ENCODE measurements at regions not wholly inside any gene's neighbourhood (a gene's known extent, or its start where the extent isn't known, plus 50 kb on each side); places are given as distances from the start of the nearest gene placed in this dataset.

DNA sequence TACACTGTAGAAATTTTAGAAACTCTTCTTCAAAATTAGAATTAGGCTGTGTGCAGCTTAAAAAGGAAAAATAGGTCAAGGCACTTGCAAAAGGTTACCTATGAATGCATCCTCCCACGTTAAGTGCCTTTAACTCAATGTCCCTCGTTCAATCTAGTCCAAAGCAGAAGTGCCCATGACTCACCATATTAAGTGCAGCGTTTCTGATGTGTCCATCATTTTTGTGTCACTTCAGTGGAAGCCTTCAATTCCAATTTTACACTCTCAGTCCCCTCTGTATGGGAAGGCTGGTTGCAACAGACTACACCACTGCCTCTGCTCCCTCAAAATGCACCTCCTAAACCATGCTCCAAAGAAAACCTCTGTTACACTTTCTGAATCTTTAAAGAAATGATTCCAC is 53.4 kb downstream of the FOXB1 start:
- DNase-seq (ENCODE audit: low read depth), result no peak

DNA sequence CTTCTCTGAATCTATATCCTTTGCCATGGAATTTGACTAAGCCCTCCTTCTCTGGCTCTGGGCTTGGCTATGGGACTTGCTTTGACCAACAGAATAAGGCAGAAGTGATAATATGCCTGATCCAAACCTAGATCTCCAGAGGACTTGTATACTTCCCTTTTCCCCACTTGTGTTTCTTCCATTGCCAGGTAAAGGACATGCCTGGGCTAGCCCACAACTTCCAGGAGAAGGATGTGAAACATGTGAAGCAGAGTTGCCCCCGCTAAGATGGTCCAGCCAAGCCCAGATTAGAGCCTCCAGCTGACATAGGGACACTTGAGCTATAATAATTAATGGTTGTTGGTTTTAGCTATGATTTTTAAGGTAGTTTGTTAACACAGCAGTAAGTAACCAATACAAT is 55.1 kb downstream of the FOXB1 start:
- no peak for DNase-seq (ENCODE audit: low read depth)

DNA sequence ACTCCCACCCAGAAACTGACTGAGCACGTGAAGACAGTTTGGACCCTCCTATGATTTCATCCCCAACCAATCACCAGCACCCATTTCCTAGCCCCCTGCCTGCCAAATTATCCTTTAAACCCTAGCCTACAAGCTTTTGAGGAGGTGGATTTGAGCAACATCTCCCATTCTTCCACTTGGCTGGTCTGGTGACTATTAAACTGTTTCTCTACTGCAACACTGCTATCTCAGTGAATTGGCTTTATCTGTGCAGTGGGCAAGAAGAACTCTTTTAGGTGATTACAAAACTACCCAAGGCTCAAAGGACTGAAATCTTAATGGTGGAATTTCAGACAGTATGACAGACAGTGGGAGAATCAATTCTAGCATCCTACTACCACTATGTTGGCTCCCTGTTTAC is 57.6 kb downstream of the FOXB1 start:
- DNase-seq (ENCODE audit: low read depth), result no peak

DNA sequence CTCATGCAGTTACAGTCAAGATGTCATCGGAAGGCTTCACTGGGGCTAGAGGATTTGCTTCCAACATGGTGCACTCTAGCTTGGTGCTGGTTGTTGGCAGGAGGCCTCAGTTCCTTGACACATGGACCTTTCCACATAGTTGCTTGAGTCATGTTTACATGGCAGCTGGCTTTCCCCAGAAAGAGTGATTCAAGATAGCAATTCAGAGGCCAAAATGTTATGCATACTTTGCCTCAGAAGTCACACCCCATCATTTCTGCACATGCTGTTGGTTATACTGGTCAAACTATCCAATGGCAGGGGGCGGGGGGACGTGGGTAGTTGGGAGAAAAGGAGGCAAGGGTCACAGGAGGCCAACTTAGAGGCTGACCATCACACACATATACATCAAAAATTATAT is 58.7 kb downstream of the FOXB1 start:
- DNase-seq (ENCODE audit: low read depth), result peak; percentile 25

DNA sequence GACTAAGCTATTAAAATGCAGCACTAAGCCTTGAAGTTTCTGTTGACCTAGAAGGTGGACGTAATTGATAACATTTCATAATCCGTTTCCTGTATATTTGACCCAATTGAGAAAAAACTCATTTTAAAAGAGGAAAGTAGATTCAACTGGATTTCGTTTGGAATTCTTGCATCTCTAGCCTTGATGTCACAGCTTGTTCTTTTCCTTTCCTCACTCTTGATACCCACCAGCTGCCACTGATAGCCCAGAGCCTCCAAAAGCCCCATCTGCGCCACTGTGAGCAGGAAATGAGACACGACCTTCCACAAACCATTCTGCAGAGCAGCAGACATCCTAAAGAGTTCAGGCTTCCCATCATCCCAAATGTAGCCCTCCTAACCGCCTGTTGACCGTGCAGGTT is 61.8 kb downstream of the FOXB1 start:
- no peak for DNase-seq (ENCODE audit: low read depth)

DNA sequence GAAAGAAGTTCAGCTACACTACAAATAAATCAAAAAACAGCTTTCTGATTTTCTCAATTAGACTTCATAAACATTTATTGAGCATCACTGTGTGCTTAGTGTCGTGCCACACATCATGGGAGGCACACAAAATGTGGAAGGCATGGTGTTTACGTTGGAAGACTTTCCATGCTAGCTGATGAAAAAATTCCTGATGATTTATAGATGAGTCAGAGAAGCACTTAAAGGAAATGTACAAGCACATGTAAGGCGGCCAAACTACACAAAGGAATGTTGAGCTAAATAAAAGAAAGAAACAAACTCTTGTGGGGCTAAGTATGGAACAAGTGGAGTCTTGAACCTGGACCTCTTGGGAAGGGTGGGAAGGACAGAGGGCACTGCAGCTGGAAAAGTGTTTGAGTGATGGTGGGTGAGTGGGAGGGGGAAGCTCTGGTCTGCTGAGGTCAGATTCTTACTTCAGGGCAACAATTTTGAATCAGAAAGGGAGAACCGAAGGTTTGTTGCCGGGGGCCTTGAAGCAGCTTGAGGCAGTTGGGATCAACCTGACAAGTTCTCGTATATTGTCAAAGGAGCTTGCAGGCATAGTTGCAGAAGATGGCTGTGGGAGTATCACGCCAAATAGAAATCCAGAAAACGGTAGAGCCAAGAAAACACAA is 66.9 kb downstream of the FOXB1 start:
- no peak for DNase-seq (ENCODE audit: low read depth)

DNA sequence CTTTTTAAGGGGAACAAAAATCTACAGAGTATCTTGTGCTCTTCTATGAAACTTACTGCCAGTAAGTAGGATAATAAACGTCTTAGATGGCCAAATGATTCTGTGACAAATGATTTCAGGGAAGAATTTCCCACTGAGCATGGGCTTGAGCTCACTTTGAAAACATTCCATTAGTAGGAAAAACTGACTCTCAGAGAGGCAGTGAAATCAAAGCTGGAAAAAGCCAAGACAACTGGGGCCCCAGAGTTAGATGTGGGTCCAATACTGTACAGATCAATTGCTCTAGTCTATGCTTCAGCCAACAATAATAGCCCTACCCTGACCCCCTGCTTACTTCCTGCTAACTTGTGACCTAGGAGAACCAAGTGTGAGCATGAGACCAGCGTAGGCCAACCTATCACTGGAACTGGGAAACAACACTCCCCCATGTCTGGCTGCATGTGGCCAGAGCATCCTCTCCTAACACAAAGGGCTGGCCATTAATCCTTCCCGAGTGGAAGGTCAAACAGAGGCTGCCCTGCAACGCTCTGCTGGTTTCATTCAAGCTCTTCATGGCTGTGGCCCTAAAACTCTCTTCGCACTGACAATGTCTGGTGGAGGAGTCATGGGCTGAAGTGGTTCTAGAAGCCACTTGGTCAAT is 68.8 kb downstream of the FOXB1 start:
- DNase-seq (ENCODE audit: low read depth), result no peak

DNA sequence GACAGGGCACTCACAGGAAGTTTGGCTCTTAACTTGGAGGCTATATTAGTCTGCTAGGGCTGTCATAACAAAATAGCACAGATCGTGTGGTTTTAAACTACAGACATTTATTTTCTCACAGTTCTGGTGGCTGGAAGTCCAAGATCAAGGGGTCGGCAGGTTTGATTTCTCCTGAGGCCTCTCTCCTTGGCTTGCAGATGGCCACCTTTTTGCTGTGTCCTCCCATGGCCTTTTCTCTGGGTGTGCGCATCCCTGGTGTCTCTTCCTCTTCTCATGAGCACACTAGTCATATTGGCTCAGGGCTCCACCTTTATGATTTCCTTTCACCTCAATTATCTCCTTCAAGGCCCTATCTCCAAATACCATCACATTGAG is 69.3 kb downstream of the FOXB1 start:
- DNase-seq (ENCODE audit: low read depth), result no peak

DNA sequence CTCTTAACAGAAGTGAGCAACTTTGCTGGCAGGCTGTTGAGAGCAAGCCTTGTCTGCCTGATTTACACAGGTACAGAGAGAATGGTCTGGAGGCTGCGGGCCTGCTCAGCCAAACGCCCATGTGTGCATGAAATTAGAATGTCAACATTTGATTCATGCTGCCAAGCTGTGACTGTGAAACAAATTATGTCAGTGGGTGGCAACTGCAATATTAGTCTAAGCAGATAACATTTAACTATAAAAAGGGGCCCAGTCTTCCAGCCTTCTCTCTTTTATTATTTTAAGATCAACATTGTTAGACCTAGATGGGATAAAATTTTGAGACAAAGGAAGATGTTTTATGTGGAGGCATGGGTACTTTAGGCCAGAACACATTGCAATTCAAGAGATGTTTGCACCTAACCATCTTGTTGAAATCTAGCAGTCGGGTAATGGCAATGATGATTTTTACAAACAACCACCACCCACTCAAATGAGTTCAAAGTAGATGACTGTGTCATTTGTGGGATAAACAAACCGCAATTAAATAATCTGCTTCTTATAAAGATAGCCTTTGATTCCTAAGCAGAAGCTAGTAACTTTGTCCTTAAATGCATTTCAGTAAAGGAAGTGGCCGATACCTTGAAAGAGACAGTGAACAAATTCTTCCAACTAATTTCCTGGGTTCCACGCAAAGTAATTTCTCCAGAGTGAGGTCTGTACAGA is 70.2 kb downstream of the FOXB1 start:
- DNase-seq (ENCODE audit: low read depth), result no peak

DNA sequence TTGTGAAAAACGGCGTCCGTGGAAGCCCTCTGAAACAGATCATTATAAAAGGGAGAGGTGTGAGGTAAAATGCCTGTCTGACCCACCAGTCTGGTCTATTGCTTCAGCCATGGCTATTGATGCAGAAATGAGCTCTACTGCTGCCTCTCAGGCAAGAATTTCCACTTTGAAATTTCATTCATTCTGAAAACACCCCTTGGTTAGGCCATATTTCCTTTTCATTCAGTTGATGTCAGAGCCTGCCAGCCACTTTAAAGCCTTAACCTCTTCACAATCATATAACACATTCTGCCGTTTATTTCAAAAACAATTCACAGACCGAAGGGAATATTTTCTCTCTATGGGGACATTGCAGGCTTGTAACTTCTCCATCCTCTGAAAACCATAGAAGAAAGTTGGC is 71.9 kb downstream of the FOXB1 start:
- DNase-seq (ENCODE audit: low read depth), result no peak

DNA sequence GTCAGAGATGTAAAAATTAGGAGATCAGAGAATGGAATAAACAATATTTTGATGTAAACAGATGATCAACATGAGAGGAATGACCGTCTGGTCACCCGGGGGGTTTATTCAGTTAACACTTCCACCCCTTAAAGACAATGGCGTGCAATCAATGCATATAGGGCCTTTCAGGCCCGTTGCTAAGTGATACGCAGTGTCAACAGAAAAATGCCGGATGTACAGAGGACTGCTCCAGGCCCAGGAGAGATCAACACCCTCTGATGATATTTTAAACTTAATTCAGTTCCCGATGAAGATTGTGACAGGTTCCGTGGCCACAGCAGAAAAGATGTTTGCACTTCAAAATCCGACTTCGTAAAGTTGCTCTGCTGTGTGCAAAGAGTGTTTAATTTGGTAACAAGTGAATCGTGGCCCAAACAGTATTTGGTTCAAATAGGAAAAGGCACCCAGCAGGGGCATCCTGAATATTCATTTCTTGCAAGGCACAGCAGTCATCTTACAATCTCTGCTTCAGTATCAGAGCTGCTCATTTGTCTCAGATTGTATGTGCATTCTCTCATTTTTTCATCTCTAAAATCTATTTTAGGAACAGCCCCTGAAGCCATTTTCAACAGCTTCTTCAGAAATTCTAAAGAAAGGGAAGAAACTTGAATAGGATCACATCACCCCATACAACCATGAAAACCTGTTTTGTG is 72.6 kb downstream of the FOXB1 start:
- no peak for DNase-seq (ENCODE audit: low read depth)

DNA sequence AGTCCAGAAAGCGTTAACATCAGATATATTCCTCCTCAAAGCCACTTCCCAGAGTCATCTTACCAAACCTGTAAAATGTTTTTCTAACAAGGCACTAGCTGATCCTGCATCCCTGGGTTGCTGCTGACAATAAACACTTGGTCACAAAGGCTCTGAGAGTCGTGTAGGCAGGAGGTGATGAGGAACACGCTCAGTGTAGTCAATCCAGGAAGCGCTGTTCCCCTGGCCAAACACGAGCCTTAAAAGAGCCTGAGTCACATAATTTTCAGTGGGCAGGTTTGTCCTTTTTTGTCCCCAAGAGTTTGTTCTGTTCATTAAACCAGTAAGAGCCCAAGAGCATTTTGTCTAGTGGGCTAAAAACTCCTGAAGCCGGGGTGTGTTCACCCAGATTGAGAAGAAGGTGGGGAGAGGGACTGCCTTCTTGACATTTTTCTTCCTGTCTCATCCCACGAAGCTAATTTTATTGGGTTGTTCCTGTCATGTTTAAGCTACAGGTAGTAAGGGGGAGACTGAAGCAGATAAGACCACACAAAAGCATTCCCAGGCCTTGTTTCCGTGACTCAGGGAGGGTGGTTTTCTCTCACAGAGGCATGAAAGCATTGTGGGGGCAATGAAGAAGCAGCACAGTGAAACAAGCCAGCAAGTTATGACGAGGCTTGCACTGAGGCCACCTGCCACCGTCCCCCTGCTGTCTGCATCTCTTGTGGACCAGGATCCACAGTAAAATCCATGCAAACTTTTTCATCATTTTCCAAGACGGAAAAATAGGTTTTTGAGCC is 73.7 kb downstream of the FOXB1 start:
- no peak for DNase-seq (ENCODE audit: low read depth)

DNA sequence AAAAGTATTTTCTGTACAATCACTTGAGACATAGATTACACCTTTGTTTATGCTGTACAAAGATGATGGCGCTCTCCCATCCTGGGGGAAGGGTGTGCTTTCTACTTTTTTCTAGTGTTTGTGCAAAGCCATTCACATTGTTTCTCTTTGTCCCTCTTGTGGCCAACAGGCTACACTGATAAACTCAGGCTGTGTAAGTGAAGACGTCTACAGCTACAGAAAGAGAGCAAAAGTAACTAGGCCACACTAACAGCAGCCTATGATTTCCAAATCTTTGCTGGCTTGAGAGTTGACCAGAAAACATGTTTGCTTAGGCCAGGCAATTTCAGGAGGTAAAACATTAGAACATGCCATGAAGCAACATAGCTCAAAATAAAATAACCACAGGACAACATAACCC is 75.1 kb downstream of the FOXB1 start:
- DNase-seq (ENCODE audit: low read depth), result no peak

DNA sequence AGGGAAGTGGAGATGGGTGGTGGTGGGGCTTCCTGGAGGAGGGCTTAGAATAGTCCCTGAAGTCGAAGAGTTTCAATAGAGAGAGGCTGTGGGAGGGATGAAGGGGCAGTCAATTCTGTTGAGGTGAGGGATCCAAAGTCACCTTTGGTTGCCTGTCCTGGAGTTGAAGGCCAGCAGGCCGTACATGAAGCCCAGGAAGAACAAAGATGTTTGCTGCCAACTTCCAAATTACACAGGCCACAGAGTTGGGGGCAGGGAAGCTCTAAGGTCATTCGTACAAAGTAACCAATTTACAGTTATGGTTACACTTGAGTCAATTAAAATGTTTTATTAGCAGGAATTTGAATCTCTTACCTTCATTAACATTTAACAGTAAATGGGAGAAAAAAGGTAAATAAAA is 77.9 kb downstream of the FOXB1 start:
- DNase-seq (ENCODE audit: low read depth), result no peak

DNA sequence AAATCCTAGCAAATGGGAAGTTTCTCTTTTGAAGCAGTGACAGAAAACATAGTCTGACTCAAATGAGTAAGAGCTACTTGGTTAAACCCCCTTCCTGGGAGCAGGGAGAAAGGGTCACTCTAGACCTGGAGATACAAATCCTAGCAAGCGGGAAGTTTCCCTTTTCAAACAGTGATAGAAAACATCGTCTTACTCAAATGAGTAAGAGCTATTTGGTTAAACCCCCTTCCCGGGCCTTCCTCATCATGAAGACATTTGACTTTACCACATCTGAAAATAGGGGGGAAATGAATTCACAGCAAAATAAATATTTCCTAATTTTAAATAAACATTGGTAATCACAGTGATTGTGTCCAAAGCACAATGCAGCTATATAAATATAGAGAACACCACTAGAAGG is 79.2 kb downstream of the FOXB1 start:
- DNase-seq (ENCODE audit: low read depth), result no peak

DNA sequence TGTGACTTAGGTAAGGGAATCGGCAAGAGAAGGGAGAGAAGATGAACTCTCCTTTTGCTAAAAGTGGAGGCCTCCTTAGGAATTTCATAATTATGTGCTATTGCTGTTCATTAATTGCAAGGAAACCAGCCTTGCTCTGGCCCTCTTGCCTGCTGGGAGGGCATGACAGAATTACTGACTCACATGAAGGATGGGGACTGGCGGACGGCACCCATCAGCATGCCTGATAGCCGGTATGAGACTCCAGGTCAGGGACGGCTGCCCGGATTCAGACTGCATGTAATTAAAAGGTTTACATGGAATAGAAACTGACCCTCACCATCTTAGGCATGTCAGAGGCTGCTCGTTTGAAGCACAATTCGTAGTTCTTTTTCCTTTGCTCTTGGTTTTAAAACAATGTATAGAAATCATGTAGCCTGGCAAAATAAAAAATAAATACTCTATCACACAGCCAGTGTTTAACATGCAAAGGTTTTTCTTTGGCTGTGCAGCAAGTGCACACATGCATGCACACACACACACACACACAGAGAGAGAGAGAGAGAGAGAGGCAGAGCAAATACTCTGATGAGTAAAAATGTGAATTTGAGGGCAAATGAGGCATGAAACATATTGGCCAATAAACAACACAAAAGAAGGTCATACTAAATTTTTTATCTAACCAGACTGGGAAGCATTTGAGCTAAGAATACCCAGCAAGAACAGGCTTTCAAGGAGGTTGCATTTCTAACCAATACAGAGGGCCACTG is 82.7 kb downstream of the FOXB1 start:
- no peak for DNase-seq (ENCODE audit: low read depth)

DNA sequence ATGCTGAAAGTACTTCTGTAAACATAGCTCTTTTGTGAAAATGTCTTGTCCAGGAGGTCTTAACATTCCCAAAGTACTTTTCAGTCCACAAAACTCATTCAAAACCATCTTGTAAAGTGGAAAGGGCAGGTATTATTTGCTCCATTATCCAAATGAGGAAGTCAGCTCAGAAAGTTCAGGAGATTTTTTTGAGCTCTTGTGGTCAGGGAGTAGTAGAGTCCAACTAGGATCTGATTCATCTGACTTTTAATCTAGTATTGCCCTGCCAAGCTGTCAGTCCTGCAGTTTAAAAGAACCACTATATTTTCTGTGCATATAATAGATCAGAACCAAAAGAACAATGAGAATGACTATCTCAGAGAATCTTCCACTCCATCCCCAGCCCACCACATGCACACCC is 83.5 kb downstream of the FOXB1 start:
- no peak for DNase-seq (ENCODE audit: low read depth)

DNA sequence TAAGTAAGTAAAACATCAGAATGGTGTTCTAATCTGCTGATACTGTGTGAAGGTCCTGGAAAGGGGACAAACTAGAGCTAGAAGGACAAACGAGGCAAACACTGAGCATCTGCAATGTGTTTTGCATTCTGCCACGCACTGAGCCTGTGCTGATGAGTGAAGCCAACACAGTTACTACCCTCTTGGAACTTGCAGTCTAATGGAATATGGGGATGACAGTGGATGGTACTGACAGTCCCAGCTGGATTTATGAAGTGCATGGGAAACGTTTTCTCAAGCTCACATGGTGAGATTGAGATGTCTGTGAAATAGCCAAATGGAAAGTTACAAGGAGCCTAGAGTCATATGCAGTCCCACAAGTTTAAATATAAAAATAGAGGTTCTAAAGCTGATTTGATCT is 86.6 kb downstream of the FOXB1 start:
- no peak for DNase-seq (ENCODE audit: low read depth)

DNA sequence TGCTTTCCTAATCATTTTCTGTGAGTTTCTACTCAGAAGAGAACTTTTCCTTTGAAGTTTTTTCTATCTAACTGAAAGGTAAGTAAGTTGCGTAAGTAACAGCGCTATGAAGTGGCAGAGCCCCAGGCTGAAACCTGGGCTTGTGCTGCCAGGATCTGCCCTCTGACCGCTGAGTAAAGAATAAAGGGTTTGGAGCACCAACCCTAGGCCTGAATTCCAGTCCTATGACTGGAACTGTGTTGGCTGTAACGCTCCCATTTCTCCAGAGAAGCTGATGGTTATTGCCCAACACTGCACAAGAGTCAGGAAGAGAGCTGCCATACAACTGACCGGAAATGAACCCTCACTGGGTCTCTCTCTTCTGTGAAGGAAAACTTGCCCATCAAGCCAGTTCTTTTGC is 87.0 kb downstream of the FOXB1 start:
- peak; percentile 43 for DNase-seq (ENCODE audit: low read depth)

DNA sequence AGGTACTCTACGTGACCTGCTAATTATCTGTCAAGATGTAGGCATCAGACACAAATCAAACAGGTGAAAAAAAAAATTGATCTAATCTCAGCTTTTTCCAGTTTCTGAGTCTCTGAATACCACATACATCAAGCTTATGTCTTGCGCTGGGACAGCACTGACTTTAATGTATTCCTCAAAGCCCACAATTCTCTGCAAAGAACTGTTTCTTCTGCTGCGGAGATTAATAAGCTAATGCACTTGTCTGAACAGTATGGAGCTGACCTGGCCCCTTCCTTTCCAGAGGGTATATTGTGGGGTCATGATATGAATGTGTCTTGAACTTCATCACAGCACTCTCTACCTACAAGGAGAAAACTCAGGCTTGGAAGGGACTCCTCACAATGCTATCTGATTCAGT is 87.8 kb downstream of the FOXB1 start:
- DNase-seq (ENCODE audit: low read depth), result no peak
